GM18909 (cell line): ENCODE measurements at regions not wholly inside any gene's neighbourhood (a gene's known extent, or its start where the extent isn't known, plus 50 kb on each side); places are given as distances from the start of the nearest gene placed in this dataset.

Source experiments
- ATAC-seq: cut with Tn5 transposase; IDR thresholded peaks from one replicate; pipeline ENCODE4 v1.9.1; 2021; ENCODE audit warnings: mild to moderate bottlenecking; ENCODE audit not compliant: unreplicated experiment, poor library complexity

- ATAC-seq = no peak
Observed at GRCh38 chr5:142509026-142509425, 176.9 kb downstream of the FGF1 start.

GRCh38 chr5:142508591-142508990, 177.3 kb downstream of the FGF1 start:
- no peak for ATAC-seq

- ATAC-seq = peak; percentile 33
Observed at GRCh38 chr5:142507531-142508372, 178.1 kb downstream of the FGF1 start.

- ATAC-seq = no peak
Observed at GRCh38 chr5:142506756-142507155, 179.1 kb downstream of the FGF1 start.

- ATAC-seq = no peak
Observed at GRCh38 chr5:142506046-142506445, 179.8 kb downstream of the FGF1 start.

GRCh38 chr5:142501890-142502289, 177.1 kb upstream of the SPRY4 start:
- no peak for ATAC-seq

GRCh38 chr5:142500227-142500905, 175.5 kb upstream of the SPRY4 start:
- ATAC-seq = no peak

GRCh38 chr5:142499591-142500226, 174.9 kb upstream of the SPRY4 start:
- ATAC-seq = no peak

- ATAC-seq = no peak
Observed at GRCh38 chr5:142498298-142498697, 173.5 kb upstream of the SPRY4 start.

GRCh38 chr5:142495531-142495930, 170.7 kb upstream of the SPRY4 start:
- no peak for ATAC-seq

GRCh38 chr5:142493875-142494518, 169.2 kb upstream of the SPRY4 start:
- ATAC-seq = no peak

GRCh38 chr5:142492781-142493281, 168.0 kb upstream of the SPRY4 start:
- ATAC-seq = no peak

- no peak for ATAC-seq
Observed at GRCh38 chr5:142491679-142492078, 166.9 kb upstream of the SPRY4 start.

GRCh38 chr5:142491270-142491669, 166.4 kb upstream of the SPRY4 start:
- ATAC-seq = no peak

GRCh38 chr5:142486581-142486980, 161.8 kb upstream of the SPRY4 start:
- ATAC-seq = no peak

- ATAC-seq = no peak
Observed at GRCh38 chr5:142486020-142486419, 161.2 kb upstream of the SPRY4 start.

- no peak for ATAC-seq
Observed at GRCh38 chr5:142484821-142485387, 160.1 kb upstream of the SPRY4 start.

GRCh38 chr5:142482207-142482606, 157.4 kb upstream of the SPRY4 start:
- ATAC-seq = no peak

GRCh38 chr5:142481410-142481809, 156.6 kb upstream of the SPRY4 start:
- ATAC-seq = no peak

GRCh38 chr5:142479854-142480519, 155.2 kb upstream of the SPRY4 start:
- ATAC-seq = no peak
